ENCODE measurements at regions not wholly inside any gene's neighbourhood (a gene's known extent, or its start where the extent isn't known, plus 50 kb on each side); places are given as distances from the start of the nearest gene placed in this dataset.
"Not testable (repeated sequence)": the region's sequence is repeated elsewhere in the genome, so short reads cannot be mapped to it uniquely, and the experiment has no call there.

DNA sequence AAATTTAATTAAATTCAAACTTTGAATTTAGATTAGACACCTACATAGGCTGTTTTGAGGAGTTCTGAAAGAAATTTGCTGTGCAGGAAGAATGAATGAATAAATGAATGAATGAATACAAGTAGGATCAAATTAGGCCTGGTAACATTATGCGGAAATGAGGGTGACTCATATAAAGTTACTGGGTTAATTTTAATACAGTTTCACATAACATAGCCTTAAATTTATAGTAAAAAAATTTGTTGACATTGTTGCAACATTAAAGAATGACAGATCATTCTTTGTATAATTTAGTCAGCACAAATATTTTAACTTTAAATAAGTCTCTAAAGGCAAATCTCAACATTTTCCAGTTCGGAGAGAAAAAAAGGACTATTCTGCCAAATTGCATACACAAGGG lies 1293.1 kb upstream of the SLC39A10 start:
- no peak for FAIRE-seq

GRCh38 chr2:194363295-194363694 lies 1293.7 kb upstream of the SLC39A10 start:
- FAIRE-seq (no peak), DNase-seq (ENCODE audit: low spot score in 2 of 2) (no peak)

More for the DNA sequence above, 1293.1 kb upstream of the SLC39A10 start:
- no peak for DNase-seq (ENCODE audit: low spot score in 2 of 2)

- no peak for FAIRE-seq
- no peak for DNase-seq (ENCODE audit: low spot score in 2 of 2)
These were observed 1304.5 kb upstream of the SLC39A10 start for GRCh38 chr2:194352505-194352904.

GRCh38 chr2:194346193-194346592 lies 1310.8 kb upstream of the SLC39A10 start:
- FAIRE-seq: no peak
- DNase-seq (ENCODE audit: low spot score in 2 of 2): no peak

DNA sequence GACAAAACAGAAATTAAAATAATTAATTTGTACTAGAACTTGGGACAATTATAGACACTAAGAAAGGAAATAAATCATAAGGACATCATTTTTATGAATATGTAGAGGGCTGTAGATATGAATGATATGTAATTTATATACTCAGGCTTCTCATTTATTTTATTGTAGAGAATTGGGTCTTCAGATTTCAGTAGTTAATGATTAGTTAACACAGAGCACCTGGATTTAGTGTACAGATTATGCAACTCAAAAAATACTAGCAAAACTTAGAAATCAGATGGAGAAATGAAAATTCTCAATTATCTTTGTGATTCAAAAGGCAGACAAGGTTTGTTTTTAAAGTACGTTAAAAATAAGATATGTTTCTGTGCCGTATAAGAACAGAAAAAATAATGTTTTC lies 1311.7 kb upstream of the SLC39A10 start:
- DNase-seq (ENCODE audit: low spot score in 2 of 2) (no peak), FAIRE-seq (no peak)

DNA sequence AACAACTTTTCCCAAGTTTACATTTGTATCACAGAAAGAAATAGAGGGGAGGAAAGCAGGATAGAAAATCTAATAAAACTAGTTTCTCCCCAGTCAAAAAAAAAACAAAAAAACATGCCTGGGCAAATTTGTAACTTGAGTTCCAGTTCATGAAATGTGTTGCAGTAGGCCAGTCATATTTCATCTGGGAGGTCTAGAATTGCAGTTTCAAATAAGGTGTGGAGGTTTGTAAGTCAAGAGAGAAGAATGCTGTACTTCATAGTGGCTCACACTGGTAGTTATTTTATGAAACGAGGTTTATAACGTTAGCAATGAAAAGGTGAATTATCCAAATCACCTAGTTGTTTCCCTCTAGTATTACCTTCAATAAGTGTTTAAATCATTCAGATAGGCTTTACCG lies 1313.9 kb upstream of the SLC39A10 start:
- DNase-seq (ENCODE audit: low spot score in 2 of 2): no peak
- FAIRE-seq: no peak

DNA sequence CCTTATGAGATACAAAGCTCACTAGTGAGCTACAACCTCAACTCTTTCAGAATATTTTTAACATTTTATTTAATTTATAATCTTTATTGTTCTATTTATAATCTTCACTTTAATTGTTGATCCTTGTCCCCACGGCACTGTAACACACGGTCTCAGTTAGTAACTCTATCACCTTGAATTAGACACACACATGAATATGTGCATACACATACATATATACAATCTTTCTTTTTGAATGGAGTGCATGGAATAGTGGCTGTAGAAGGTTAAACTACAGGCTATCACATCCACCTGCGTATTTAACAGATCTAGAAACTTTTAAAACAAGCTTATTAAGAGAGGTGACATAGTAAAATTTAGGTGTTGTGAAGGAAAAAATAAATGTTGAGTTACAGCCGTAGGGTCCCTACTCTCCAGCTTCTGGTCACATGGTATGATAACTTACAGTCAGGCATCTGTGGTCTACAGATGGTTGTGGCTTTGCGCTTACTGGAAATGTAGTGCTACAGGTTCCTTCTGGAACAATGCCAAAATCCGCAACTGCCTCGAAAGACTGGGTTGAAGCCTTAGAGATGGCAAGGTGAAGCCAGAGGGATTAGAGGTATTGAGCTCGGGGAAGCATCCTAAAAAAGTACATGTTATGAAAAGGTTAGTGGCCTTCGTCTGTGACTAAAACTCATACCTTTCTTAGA lies 1324.1 kb upstream of the SLC39A10 start:
- FAIRE-seq (no peak), DNase-seq (ENCODE audit: low spot score in 2 of 2) (no peak)

- FAIRE-seq: no peak
- no peak for DNase-seq (ENCODE audit: low spot score in 2 of 2)
These were observed 1328.6 kb upstream of the SLC39A10 start for GRCh38 chr2:194328456-194328855.

DNA sequence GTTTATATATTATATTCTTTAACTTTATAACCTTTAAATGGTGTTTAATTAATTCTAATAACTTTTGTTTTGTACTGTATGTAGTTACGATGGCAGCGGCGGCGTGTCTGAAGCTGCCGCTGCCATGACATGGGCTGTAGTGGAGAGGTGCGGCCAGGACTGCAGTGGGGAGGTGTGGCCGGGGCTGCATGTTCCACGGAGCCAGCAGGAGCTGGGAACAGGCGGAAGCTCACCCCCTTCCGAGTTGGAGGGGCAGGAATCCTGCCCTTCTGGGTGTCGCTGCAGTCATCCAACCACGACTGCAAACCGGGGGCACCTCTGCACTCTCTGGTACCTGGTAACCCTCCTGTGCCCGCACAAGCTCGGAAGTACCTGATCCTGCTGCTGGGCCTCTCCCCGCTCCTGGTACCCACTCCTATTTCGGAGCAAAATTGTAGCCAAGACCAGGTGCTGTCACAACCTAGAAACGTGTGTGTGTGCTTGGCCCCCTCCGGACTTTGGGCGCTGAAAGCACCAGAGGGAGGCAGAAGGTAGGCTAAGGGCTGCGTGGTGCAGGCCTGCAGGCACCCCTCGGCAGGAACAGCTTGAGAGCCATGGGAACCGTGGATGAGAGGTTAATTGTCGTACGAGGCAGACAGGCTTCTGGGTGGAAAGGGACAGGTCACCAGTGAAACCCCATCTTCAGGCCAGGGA lies 1329.7 kb upstream of the SLC39A10 start:
- DNase-seq (ENCODE audit: low spot score in 2 of 2) (no peak), FAIRE-seq (no peak)

DNA sequence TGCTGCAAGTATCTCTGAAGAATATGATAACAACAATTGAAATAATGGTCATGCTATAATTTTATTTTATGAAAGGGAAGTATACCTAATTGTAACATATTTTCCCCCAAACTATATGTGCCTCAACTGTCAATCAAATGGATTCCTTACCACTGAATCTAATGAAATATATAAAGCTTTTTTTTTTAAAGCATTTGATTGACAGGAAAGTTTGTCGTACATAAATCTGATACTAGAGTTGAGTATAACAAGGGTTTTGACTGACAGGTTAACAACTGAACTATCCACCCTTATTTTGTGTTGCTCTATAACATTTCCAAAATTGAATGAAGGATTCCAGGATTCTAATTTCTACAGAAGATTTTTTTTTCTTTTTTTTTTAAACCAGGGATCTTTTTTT lies 1333.3 kb upstream of the SLC39A10 start:
- DNase-seq (ENCODE audit: low spot score in 2 of 2) (no peak), FAIRE-seq (no peak)

- FAIRE-seq (no peak), DNase-seq (ENCODE audit: low spot score in 2 of 2) (no peak)
These were observed 1336.5 kb upstream of the SLC39A10 start for GRCh38 chr2:194320520-194320919.

DNA sequence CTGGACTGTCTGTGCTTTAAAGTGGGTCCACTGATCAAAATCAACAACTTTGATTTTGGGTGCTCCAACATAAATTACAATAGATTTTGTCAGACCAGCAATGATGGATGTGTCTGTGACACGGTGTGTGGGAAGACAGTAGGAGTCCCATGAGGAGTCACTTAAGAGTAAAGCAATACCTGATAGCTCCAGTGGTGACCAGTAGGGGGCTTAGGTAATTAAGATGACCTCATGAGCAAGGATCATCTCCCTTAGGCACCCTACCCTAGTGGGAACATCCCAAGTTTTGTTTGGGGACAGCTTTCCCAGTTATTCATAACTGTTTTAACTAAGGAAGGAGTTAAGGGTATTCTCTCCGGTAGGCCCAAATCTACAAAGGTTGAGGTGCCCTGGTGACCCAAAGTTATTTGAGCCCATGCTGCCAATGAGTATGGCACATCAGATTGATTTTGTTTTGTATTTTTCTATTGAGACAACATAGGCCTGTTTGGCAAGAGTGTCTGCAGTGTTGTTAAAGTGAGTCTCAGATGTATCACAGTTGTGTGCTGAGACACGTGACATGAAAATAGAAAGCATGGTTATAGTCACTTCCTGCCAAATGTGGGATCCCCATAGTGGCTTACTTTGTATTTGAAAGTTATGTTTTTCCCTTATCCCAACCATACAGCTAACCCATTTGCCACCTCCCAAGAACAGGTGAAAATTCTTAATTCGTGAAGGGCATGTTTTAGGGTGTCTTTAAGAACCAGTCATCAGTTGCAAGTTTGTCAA lies 1337.6 kb upstream of the SLC39A10 start:
- FAIRE-seq (no peak), DNase-seq (ENCODE audit: low spot score in 2 of 2) (no peak)

GRCh38 chr2:194314042-194314441 lies 1343.0 kb upstream of the SLC39A10 start:
- DNase-seq (ENCODE audit: low spot score in 2 of 2): no peak
- FAIRE-seq: no peak

- no peak for DNase-seq (ENCODE audit: low spot score in 2 of 2)
- no peak for FAIRE-seq
These were observed 1352.8 kb upstream of the SLC39A10 start for GRCh38 chr2:194304191-194304590.

GRCh38 chr2:194301946-194302345 lies 1355.1 kb upstream of the SLC39A10 start:
- DNase-seq (ENCODE audit: low spot score in 2 of 2): no peak
- FAIRE-seq: no peak

- FAIRE-seq (no peak), DNase-seq (ENCODE audit: low spot score in 2 of 2) (no peak)
These were observed 1362.9 kb upstream of the SLC39A10 start for GRCh38 chr2:194294156-194294555.

DNA sequence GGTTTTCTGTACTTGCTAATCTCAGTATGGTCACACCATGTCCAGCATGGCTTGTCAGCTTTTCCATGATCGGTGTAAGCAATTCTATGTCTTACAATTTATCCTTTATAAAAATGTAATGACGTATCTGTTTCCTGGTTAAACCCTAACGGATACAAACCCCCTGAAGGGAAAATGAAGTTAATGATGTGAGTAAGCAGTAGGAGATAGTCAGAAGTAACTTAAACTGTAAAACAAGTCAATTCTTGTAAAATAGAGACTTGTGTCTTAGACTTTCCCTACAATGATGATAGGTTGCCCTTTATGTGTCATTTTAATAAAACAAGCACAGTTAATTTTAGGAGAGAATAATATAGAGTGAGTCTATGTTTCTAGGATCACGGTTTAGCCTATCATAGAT lies 1365.9 kb upstream of the SLC39A10 start:
- DNase-seq (ENCODE audit: low spot score in 2 of 2) (no peak), FAIRE-seq (no peak)

DNA sequence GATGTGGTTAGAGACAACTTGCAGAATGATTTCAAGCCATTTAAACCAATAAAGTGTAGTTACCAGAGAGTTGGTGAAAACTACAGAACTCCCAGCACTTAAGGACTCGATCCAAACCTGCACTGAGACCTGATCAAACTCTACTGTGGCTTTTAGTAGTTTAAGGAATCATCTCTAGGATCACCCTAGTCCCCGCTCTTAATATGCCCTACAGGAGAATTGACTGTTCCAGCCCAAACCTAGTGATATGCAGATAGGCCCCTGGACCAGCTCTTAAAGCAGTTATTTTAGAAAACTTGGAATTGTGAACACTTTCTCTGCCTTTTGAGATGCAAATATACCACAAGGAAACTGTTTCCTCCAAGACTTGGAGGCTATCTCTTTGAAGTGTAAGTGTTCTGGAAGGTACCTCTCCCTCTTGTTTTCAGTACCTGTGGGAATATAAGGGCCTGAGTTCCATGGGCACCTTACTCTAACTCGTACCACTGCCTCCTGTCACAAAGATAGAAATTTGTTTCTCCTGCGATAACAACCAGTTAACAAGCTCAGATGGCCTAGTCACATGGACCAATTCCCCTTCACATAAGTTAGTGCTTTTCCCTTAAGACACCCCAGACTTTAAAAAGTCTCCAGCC lies 1367.2 kb upstream of the SLC39A10 start:
- no peak for FAIRE-seq
- DNase-seq (ENCODE audit: low spot score in 2 of 2): no peak

DNA sequence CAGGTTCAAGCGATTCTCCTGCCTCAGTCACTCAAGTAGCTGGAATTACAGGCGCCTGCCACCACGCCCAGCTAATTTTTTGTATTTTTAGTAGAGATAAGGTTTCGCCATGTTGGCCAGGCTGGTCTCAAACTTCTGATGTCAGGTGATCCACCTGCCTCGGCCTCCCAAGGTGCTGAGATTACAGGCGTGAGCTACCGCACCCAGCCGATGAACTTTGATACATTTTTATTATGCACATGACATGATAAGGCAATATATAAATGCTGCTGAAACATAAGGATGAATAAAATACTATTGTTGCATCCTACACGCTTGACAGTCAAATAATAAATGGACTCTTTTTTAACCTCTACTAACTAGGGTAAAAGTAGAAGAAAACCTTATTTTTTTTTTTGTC lies 1380.4 kb upstream of the SLC39A10 start:
- DNase-seq (ENCODE audit: low spot score in 2 of 2); FAIRE-seq: not testable (repeated sequence)

DNA sequence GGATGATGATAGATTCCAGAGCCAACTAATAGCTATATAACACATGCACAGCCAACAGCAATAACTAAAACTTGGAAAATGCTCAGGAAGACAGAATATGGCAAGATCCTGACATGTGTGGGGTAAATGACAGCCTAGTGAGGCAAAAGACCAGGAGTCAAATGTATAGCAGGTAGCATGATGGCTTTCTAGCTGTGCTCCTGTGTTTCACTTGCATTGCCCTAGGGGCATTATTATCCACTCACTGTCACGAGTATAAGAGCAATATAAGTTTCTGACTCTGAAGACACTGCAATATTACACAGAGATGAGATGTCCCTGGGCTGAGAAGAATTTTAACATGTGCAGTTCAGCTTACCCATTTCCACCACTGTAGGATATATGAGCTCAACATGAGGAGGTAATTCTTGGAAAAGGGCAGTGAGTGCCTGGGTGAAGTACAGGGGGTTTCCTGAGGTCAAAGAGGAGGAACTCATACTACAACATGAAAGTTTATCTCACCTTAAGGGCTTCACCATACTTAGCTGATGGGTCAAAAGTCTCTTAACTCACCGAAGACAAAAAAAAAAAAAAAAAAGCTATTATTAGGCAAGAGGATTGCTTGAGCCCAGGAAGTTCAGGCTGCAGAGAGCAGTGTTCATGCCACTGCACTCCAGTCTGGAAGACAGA lies 1385.6 kb upstream of the SLC39A10 start:
- no peak for DNase-seq (ENCODE audit: low spot score in 2 of 2)
- no peak for FAIRE-seq

DNA sequence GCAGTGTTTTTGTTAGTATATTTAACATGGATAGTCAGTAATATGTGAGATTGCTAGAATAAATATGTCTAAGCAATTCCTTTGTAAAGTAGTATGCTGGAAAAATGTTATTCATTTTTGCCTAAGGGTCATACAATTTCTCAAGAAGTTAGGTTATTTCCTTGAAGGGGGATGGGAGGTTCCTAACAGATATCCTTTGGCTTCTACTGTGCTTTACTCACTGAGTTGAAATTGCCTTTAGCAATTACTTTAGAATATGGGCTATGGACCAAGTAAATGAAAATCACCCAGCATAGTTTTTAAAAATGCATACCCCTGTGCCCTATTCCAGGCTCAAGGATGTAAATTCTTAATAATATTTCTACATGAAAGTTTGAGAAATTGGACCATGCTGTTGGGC lies 1386.4 kb upstream of the SLC39A10 start:
- DNase-seq (ENCODE audit: low spot score in 2 of 2) (no peak), FAIRE-seq (no peak)
